NB4 (cell line): ENCODE measurements at regions not wholly inside any gene's neighbourhood (a gene's known extent, or its start where the extent isn't known, plus 50 kb on each side); places are given as distances from the start of the nearest gene placed in this dataset.

ENCODE experiments used
- DNase-seq: peaks from one replicate; pipeline ENCODE4 v3.0.0; 2010; ENCODE audit warnings: low read depth
- H3K4me3 ChIP-seq: one replicate; pipeline ENCODE4 v1.5.1; 2011; ENCODE audit warnings: mild to moderate bottlenecking, low read depth, low read length, moderate library complexity
- CTCF ChIP-seq: IDR thresholded peaks from one replicate; pipeline ENCODE4 v1.5.1; 2012; ENCODE audit warnings: low read depth, low read length
- MAX ChIP-seq: IDR thresholded peaks from 2 replicates; pipeline ENCODE4 v1.6.1; 2011; ENCODE audit warnings: low read depth, low read length
- MYC ChIP-seq: IDR thresholded peaks from 2 replicates; pipeline ENCODE4 v1.6.1; 2011; ENCODE audit warnings: low read depth, low read length
- POLR2A ChIP-seq: IDR thresholded peaks from 2 replicates; pipeline ENCODE4 v1.6.1; 2011; ENCODE audit warnings: mild to moderate bottlenecking; ENCODE audit not compliant: insufficient read length; ENCODE audit errors: extremely low read depth

GRCh38 chr7:51980313-51980712 is 663.7 kb upstream of the COBL start:
- DNase-seq = no peak
- no peak for TF ChIP-seq CTCF
- TF ChIP-seq POLR2A = no peak
- TF ChIP-seq MYC = no peak
- H3K4me3 ChIP-seq = no peak overlapping the region

- H3K4me3 ChIP-seq = no peak overlapping the region
- DNase-seq = no peak
- TF ChIP-seq CTCF = no peak
- no peak for TF ChIP-seq MYC
- TF ChIP-seq POLR2A = no peak
- TF ChIP-seq MAX = no peak
Observed at GRCh38 chr7:51977913-51978312, 661.3 kb upstream of the COBL start.

GRCh38 chr7:51973939-51974338 is 657.3 kb upstream of the COBL start:
- no peak for DNase-seq
- H3K4me3 ChIP-seq = no peak overlapping the region
- no peak for TF ChIP-seq CTCF
- no peak for TF ChIP-seq MAX
- no peak for TF ChIP-seq MYC
- no peak for TF ChIP-seq POLR2A

- TF ChIP-seq POLR2A = no peak
- no peak for TF ChIP-seq CTCF
- no peak for TF ChIP-seq MAX
- no peak for TF ChIP-seq MYC
- DNase-seq = no peak
Observed at GRCh38 chr7:51973071-51973470, 656.5 kb upstream of the COBL start.

GRCh38 chr7:51970961-51971665 is 654.5 kb upstream of the COBL start:
- H3K4me3 ChIP-seq = no peak overlapping the region
- DNase-seq = no peak
- TF ChIP-seq POLR2A (no peak), CTCF (no peak), MYC (no peak), MAX (no peak)

More at GRCh38 chr7:51973071-51973470, 656.5 kb upstream of the COBL start:
- no peak overlapping the region for H3K4me3 ChIP-seq

- no peak for DNase-seq
- TF ChIP-seq MAX (no peak), MYC (no peak), POLR2A (no peak)
- H3K4me3 ChIP-seq = no peak overlapping the region
Observed at GRCh38 chr7:51968461-51968860, 651.9 kb upstream of the COBL start.
